GM20000 (cell line): ENCODE measurements at regions not wholly inside any gene's neighbourhood (a gene's known extent, or its start where the extent isn't known, plus 50 kb on each side); places are given as distances from the start of the nearest gene placed in this dataset.

Experiments used
- DNase-seq: peaks from one replicate; pipeline ENCODE4 v3.0.0; 2012; ENCODE audit warnings: low spot score
- TF ChIP-seq, protein P1 (sequence below): IDR thresholded peaks from 2 replicates; pipeline ENCODE4 v1.5.1; 2012; ENCODE audit warnings: mild to moderate bottlenecking, control low read depth; ENCODE audit errors: extremely low read depth, missing control alignments

DNA sequence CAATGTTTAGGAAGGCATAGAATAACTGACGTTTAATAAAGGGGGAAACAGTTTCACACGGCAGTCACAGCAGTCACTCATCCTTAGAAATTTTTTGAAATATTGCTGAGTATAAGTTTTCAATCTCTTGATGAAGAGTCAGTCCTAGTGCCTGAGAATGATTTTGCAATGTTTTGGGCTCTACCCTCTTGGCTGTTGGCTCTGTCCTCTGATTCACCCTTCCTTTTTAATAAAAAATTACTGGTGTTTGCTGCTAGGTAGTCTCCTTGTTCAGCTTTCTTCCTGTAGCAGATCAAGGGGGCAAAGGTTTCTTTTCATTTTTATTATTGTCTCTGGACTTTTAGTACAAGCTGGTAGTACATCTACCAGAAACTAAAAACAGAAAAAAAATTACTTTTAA, 194.3 kb upstream of the ANO3 start:
- TF ChIP-seq, protein P1, sequence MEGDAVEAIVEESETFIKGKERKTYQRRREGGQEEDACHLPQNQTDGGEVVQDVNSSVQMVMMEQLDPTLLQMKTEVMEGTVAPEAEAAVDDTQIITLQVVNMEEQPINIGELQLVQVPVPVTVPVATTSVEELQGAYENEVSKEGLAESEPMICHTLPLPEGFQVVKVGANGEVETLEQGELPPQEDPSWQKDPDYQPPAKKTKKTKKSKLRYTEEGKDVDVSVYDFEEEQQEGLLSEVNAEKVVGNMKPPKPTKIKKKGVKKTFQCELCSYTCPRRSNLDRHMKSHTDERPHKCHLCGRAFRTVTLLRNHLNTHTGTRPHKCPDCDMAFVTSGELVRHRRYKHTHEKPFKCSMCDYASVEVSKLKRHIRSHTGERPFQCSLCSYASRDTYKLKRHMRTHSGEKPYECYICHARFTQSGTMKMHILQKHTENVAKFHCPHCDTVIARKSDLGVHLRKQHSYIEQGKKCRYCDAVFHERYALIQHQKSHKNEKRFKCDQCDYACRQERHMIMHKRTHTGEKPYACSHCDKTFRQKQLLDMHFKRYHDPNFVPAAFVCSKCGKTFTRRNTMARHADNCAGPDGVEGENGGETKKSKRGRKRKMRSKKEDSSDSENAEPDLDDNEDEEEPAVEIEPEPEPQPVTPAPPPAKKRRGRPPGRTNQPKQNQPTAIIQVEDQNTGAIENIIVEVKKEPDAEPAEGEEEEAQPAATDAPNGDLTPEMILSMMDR, result no peak
- no peak for DNase-seq

DNA sequence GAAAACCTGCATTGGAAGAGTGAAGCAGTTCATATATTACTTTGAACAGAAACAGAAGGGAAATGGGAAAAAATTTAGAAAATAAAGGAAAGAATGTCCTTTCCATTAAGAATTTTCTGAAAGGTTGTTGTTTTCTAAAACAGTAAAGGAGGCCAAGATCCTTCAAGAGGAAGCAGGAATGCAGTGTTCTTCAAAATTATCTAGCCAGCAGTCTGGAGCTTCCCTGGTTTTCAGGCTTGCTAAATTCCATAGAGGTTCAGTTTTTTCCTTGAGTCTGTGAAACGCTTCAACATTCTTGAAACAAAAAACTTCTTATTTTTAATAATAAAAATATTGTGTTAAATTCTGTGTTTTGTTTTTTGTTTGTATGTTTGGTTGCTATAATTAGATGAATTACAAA, 189.0 kb upstream of the ANO3 start:
- TF ChIP-seq, protein P1, result no peak
- DNase-seq, result no peak

DNA sequence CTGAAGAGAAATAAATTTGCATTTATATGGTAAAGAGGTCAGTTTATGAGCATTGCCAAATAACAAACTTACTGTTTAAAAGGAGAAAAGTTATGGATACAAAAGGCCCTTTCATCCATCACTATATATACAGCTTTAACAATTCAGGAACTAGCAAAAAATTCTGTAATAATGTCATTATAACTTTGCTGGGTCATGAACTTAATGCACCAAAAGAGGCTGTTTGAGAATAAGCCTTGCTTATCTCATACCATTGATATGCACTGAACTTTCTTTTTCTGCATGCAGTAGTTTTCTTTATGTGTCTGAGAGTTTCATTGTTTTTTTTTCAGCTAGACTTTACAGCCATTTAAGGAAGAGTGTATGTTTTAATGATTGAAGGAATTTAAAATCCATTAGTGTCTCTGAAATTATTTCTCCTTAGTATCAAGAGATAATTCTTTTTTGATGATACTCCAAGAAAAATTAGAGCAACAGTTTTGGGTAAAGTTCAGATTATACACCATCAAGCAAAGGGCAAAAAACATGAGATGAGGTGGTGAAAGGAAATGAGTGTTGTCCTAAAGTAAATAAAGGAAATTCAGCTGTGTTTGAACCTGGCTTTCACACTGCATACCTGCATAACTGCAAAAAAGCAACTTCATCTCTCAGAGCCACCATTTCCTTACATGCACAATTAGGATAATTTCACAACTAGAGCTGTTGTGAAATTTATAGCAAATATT, 188.2 kb upstream of the ANO3 start:
- TF ChIP-seq, protein P1, result no peak
- no peak for DNase-seq

DNA sequence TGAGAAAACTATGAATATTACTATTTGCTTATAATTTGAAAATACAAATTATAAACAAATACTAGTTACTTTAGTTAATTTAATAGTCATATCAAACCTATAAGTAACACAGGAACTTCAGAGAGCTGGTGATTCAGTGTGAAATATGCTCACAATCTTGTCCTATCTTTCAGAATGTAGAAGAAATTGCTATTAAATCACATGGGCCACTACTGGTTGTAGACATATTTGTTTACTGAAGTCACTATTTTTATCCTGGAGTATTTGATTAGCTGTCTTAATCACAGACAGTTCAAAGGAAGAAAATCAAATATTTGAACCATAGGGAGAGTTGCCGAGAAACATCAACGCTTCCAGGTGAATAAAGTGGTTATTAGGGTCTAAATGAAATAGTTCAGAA, 187.6 kb upstream of the ANO3 start:
- DNase-seq, result no peak
- TF ChIP-seq, protein P1, result no peak

DNA sequence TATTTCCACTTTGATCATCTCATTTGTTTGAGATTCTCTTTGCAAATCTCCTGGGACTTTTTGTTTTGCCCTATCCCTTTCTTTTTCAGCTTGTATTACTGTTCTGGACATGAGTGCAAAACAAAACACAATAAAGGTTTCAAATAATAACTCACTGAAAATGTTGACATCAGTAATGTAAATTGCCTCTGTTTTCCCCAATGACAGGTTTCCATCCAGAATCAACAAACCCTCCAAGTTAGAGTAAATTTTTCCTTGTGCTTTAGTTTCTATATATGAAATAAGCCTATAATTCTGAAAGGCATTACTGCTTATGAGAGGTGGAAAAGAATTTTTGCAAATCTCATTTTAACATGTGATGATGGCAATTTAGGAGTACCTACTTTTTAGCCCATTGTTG, 187.0 kb upstream of the ANO3 start:
- TF ChIP-seq, protein P1, result no peak
- no peak for DNase-seq

DNA sequence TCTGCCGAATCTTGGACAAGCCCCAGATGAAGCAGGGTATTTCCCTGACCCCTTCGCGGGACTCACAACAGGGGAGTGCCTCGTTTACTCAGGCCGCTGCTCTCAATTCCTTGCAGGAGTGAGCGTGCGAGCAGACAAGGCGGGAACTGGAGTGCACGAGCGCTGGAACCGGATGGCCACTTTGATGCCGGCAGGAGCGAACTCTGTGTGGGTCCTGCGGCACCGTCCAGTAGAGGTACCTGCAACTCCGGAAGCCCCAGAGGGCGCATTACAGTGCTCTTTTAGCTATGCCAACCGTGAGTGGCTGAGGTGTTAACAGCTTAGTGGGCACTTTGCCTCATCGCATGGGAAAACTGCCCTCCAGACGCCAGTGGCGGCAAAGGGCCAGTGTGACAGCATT, 182.3 kb upstream of the ANO3 start:
- TF ChIP-seq, protein P1, result no peak
- no peak for DNase-seq

DNA sequence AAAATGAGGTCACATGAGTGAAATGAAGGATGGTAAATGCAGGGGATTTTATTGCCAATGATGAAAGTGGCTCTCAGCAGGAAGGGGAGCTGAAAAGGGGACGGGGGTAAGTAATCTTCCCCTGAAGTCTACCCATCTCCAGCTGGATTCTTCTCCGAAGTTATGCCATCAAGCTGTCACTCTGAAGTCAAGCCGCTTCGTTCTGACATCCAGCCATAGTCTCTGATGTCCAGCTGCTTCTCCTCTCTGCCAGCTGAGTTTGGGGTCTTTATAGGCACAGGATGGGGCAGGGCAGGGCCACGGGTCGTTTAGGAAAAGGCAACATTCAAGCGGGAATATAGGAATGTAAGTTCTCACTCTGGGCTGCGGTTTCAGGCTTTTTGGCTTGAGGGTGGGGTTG, 181.9 kb upstream of the ANO3 start:
- TF ChIP-seq, protein P1, result no peak
- DNase-seq, result no peak
